Panc1 (cell line): ENCODE measurements at regions not wholly inside any gene's neighbourhood (a gene's known extent, or its start where the extent isn't known, plus 50 kb on each side); places are given as distances from the start of the nearest gene placed in this dataset.

Experiments
- ATAC-seq: fragments of 200-7000 bp; cut with Tn5 transposase; 2 replicates; pipeline ENCODE4 v1.9.1; 2020; ENCODE audit warnings: mild to moderate bottlenecking, moderate library complexity
- BruUV-seq: library from RNA; stranded (reverse); fragments of 400-500 nt; replicated peaks from 2 replicates; lab custom pipeline; 2021; lab: Mats Ljungman, UMichigan
- CTCF ChIA-PET: fragments of 300-600 bp; sonication (Branson Sonifier 250); formaldehyde crosslinking; loops from one replicate; lab custom pipeline; 2022; ENCODE audit warnings: antibody characterized with exemption; lab: Charles Lee
- POLR2A ChIA-PET: fragments of 300-600 bp; sonication (Branson Sonifier 250); formaldehyde crosslinking; loops from one replicate; lab custom pipeline; 2022; ENCODE audit warnings: antibody characterized with exemption; lab: Charles Lee
- DNase-seq: peaks from one replicate; pipeline ENCODE4 v3.0.0-alpha.2; 2010; ENCODE audit warnings: low read depth, low spot score
- H3K27ac ChIP-seq: 2 replicates; pipeline ENCODE4 v1.5.1; 2011; ENCODE audit warnings: mild to moderate bottlenecking, low read length, inconsistent platforms
- H3K27me3 ChIP-seq: fragments of 200-500 bp; sonication (Bioruptor generic); 2 replicates; pipeline ENCODE4 v1.6.0; 2014; ENCODE audit warnings: low read length, inconsistent platforms; ENCODE audit not compliant: control insufficient read depth, insufficient read depth
- H3K36me3 ChIP-seq: fragments of 200-500 bp; sonication (Bioruptor generic); 2 replicates; pipeline ENCODE4 v1.5.1; 2014; ENCODE audit warnings: inconsistent platforms, mild to moderate bottlenecking, low read length, moderate library complexity; ENCODE audit not compliant: control insufficient read depth, insufficient read depth
- H3K4me1 ChIP-seq: 2 replicates; pipeline ENCODE4 v1.5.1; 2011; ENCODE audit warnings: inconsistent platforms, mild to moderate bottlenecking, low read length, moderate library complexity; ENCODE audit not compliant: control insufficient read depth, insufficient read depth
- H3K4me3 ChIP-seq, 2 experiments: 2 replicates each; pipeline ENCODE4 v1.5.1; 2011 to 2012; ENCODE audit warnings: low read depth in 2 of 2, low read length in 2 of 2, mild to moderate bottlenecking in 2 of 2, inconsistent platforms in 1 of 2, moderate library complexity in 1 of 2
- H3K9me3 ChIP-seq: fragments of 200-500 bp; sonication (Bioruptor generic); 2 replicates; pipeline ENCODE4 v1.5.1; 2014; ENCODE audit warnings: low read depth, mild to moderate bottlenecking, inconsistent platforms, low read length, moderate library complexity; ENCODE audit not compliant: control insufficient read depth, insufficient read depth
- POLR2AphosphoS5 ChIP-seq: IDR thresholded peaks from 2 replicates; pipeline ENCODE4 v1.6.1; 2012; ENCODE audit warnings: mild to moderate bottlenecking, low read depth, low read length, moderate library complexity
- SIN3A ChIP-seq: IDR thresholded peaks from 2 replicates; pipeline ENCODE4 v1.6.1; 2012; ENCODE audit warnings: low read depth, mild to moderate bottlenecking, low read length, moderate library complexity, borderline replicate concordance; ENCODE audit not compliant: insufficient read depth
- TCF7L2 ChIP-seq: IDR thresholded peaks from 2 replicates; pipeline ENCODE4 v1.6.1; 2011; ENCODE audit warnings: mild to moderate bottlenecking, low read depth, low read length, inconsistent platforms
- in situ Hi-C: cut with HindIII; loops from 2 replicates; pipeline ENCODE4 v1.10.0; 2016; ENCODE audit warnings: low sequenced_read_pairs, low pct_unique_long_range_greater_than_20kb
- intact Hi-C: fragments of 100-400 bp; cut with micrococcal nuclease; formaldehyde crosslinking; loops from one replicate; pipeline ENCODE4 v1.10.0; 2022; ENCODE audit not compliant: unreplicated experiment
- TF ChIP-seq, protein P1 (sequence below): fragments of 450-650 bp; IDR thresholded peaks from 2 replicates; pipeline ENCODE4 v1.5.1; 2017; ENCODE audit warnings: mild to moderate bottlenecking
- TF ChIP-seq, protein P2 (sequence below), 2 experiments: IDR thresholded peaks; 2 replicates each; pipeline ENCODE4 v1.6.1; 2011 to 2012; ENCODE audit warnings: low read depth in 2 of 2, control low read depth in 1 of 2, low read length in 1 of 2, mild to moderate bottlenecking in 1 of 2, moderate library complexity in 1 of 2; ENCODE audit not compliant: insufficient read depth in 1 of 2

DNA sequence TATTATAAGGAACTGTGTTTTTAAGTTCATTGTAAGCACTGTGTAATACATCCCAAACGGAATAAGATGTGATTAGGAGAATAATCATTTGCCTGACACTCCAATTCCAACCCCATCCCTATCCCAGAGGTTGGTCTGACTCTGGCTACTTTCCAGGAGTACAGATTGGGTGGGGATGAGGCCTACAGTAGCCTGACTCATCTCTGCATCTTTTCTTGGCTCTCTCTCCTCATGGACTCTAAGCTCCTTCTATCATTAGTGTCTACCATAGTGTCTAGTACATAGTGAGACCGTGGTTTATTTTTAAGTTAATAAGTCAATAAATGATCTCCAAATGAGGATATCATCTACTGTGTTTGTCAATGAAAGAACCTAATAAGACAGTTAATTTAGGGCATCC, 92.2 kb upstream of the CNKSR3 start:
- ATAC-seq (no peak), DNase-seq (no peak)
- TF ChIP-seq POLR2AphosphoS5 (no peak), SIN3A (no peak)
- TF ChIP-seq, protein P1, sequence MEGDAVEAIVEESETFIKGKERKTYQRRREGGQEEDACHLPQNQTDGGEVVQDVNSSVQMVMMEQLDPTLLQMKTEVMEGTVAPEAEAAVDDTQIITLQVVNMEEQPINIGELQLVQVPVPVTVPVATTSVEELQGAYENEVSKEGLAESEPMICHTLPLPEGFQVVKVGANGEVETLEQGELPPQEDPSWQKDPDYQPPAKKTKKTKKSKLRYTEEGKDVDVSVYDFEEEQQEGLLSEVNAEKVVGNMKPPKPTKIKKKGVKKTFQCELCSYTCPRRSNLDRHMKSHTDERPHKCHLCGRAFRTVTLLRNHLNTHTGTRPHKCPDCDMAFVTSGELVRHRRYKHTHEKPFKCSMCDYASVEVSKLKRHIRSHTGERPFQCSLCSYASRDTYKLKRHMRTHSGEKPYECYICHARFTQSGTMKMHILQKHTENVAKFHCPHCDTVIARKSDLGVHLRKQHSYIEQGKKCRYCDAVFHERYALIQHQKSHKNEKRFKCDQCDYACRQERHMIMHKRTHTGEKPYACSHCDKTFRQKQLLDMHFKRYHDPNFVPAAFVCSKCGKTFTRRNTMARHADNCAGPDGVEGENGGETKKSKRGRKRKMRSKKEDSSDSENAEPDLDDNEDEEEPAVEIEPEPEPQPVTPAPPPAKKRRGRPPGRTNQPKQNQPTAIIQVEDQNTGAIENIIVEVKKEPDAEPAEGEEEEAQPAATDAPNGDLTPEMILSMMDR: no peak
- TF ChIP-seq, protein P2, sequence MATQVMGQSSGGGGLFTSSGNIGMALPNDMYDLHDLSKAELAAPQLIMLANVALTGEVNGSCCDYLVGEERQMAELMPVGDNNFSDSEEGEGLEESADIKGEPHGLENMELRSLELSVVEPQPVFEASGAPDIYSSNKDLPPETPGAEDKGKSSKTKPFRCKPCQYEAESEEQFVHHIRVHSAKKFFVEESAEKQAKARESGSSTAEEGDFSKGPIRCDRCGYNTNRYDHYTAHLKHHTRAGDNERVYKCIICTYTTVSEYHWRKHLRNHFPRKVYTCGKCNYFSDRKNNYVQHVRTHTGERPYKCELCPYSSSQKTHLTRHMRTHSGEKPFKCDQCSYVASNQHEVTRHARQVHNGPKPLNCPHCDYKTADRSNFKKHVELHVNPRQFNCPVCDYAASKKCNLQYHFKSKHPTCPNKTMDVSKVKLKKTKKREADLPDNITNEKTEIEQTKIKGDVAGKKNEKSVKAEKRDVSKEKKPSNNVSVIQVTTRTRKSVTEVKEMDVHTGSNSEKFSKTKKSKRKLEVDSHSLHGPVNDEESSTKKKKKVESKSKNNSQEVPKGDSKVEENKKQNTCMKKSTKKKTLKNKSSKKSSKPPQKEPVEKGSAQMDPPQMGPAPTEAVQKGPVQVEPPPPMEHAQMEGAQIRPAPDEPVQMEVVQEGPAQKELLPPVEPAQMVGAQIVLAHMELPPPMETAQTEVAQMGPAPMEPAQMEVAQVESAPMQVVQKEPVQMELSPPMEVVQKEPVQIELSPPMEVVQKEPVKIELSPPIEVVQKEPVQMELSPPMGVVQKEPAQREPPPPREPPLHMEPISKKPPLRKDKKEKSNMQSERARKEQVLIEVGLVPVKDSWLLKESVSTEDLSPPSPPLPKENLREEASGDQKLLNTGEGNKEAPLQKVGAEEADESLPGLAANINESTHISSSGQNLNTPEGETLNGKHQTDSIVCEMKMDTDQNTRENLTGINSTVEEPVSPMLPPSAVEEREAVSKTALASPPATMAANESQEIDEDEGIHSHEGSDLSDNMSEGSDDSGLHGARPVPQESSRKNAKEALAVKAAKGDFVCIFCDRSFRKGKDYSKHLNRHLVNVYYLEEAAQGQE (IDR thresholded peaks at IDR 0.05; ENCODE audit: insufficient read depth in 1 of 2, low read depth in 2 of 2, low read length in 1 of 2): no peak
- Histone ChIP-seq H3K27me3 (no peaks in the 10 kb centered on the region), H3K4me1 (no peaks in the 10 kb centered on the region), H3K9me3 (no peaks in the 10 kb centered on the region), H3K4me3 (no peak overlapping the region), H3K36me3 (no peaks in the 10 kb centered on the region), H3K27ac (no peak overlapping the region)
- ChIA-PET POLR2A (no interaction called here), CTCF (no interaction called here)
- intact Hi-C loops (no loop called here), in situ Hi-C loops (no loop called here)
- no TSS peak for BruUV-seq

DNA sequence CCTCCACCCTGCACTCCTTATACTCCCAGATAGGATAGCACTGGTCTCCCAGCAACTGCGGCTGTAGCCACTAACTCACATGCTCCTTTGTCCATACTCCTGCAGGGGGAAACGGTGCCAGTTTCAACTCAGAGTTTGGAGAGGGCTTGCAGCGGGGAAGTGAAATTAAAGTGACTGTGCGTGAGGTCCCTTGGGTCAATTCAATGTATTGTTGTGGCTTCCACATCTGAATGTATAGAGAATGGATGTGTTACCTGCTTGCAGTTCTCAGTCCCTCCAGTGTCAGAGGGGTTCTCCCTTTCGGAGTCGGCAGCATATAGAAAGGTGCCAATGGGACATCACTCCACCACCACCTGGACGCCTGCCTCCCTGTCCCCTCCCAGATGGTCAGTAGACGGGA, 93.6 kb upstream of the CNKSR3 start:
- ChIA-PET CTCF (no interaction called here), POLR2A (interaction anchor here (0.7 kb wide), 1 partner anchor 9 kb away, joined by 4 read pairs; no protein-coding TSS in a partner anchor)
- ATAC-seq (no peak), DNase-seq (no peak)
- Histone ChIP-seq H3K27ac (no peak overlapping the region), H3K27me3 (no peaks in the 10 kb centered on the region), H3K4me3 (no peak overlapping the region), H3K36me3 (no peaks in the 10 kb centered on the region), H3K9me3 (no peaks in the 10 kb centered on the region), H3K4me1 (no peaks in the 10 kb centered on the region)
- intact Hi-C loops: no loop called here
- TF ChIP-seq, protein P1: no peak
- TF ChIP-seq SIN3A (no peak), TCF7L2 (no peak), POLR2AphosphoS5 (no peak)
- TF ChIP-seq, protein P2 (IDR thresholded peaks at IDR 0.05; ENCODE audit: insufficient read depth in 1 of 2, low read depth in 2 of 2, low read length in 1 of 2): no peak
- no TSS peak for BruUV-seq
- in situ Hi-C loops: no loop called here
